ENCODE measurements at regions not wholly inside any gene's neighbourhood (a gene's known extent, or its start where the extent isn't known, plus 50 kb on each side); places are given as distances from the start of the nearest gene placed in this dataset.

DNA sequence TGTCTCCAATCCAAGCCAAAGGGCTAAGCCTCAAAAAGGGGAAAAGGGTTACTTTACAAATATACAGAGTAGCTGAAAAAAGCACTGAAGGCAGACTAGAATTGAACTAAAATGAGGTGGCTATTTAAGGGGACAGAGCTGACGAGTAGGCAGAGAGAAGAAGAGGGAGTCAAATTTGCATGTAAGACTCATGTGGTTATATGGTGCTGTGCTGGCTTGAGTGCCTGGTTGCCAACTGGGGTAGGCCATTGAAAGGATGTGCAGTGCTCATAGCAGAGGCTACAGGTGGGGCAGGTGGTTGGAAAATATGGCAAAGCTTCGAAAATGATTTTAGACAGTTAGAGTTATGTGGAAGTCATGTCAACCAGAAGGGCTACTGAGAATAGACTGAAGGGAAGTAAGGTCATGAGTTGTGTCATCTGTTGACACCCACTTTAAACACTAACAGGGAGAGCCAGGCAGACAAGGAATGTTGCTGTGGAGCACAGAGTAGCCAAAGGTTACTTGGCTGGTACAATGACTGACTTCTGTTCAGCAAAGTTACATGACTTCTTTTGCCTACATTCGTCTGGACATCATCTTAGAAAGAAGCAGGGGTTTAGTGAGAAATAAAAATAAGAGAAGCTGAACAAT lies 1210.4 kb downstream of the ADGRL3 start:
- Mint-ChIP-seq H3K36me3 (ENCODE audit: insufficient read depth in 1 of 3, low read depth in 3 of 3) (no peaks in the 10 kb centered on the region), H3K4me3 (no peak overlapping the region), H3K27ac (no peak overlapping the region; a peak in 1 of 7 replicates), H3K4me1 (no peaks in the 10 kb centered on the region), H3K9me3 (no peaks in the 10 kb centered on the region), H3K27me3 (ENCODE audit: low read depth) (no peaks in the 10 kb centered on the region; the same call in 1 of the 2 replicates)
- TF ChIP-seq, protein P1, sequence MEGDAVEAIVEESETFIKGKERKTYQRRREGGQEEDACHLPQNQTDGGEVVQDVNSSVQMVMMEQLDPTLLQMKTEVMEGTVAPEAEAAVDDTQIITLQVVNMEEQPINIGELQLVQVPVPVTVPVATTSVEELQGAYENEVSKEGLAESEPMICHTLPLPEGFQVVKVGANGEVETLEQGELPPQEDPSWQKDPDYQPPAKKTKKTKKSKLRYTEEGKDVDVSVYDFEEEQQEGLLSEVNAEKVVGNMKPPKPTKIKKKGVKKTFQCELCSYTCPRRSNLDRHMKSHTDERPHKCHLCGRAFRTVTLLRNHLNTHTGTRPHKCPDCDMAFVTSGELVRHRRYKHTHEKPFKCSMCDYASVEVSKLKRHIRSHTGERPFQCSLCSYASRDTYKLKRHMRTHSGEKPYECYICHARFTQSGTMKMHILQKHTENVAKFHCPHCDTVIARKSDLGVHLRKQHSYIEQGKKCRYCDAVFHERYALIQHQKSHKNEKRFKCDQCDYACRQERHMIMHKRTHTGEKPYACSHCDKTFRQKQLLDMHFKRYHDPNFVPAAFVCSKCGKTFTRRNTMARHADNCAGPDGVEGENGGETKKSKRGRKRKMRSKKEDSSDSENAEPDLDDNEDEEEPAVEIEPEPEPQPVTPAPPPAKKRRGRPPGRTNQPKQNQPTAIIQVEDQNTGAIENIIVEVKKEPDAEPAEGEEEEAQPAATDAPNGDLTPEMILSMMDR (conservative IDR thresholded peaks at IDR 0.05): no peak
- Histone ChIP-seq H2BK120ac (ENCODE audit: low read depth, low read length, poor library complexity, severe bottlenecking) (no peak overlapping the region), H2BK15ac (ENCODE audit: low read depth, low read length) (no peak overlapping the region), H2BK5ac (ENCODE audit: insufficient read length, low read length) (no peak overlapping the region), H4K91ac (ENCODE audit: insufficient read length, low read depth, low read length) (no peak overlapping the region), H3K23ac (ENCODE audit: insufficient read length, low read depth, low read length) (no peak overlapping the region), H4K5ac (ENCODE audit: insufficient read length, low read depth, low read length) (no peak overlapping the region), H3K4me1 (ENCODE audit: insufficient read depth, low read length) (no peaks in the 10 kb centered on the region), H2AFZ (ENCODE audit: low read length) (no peak overlapping the region), H2BK20ac (ENCODE audit: low read depth, low read length, poor library complexity, severe bottlenecking) (no peak overlapping the region), H3K23me2 (ENCODE audit: insufficient read length, low read depth, low read length, poor library complexity, severe bottlenecking) (no peaks in the 10 kb centered on the region), H3K4ac (ENCODE audit: low read depth, low read length) (no peak overlapping the region), H3K14ac (ENCODE audit: insufficient read depth, low read length) (no peak overlapping the region), H3K4me2 (ENCODE audit: insufficient read depth, insufficient read length, low read length) (no peak overlapping the region), H3K9me3 (ENCODE audit: control insufficient read depth, low read depth, low read length) (no peaks in the 10 kb centered on the region), H3K9ac (ENCODE audit: extremely low read depth, insufficient read length, low read length) (no peak overlapping the region), H3K18ac (ENCODE audit: insufficient read length, low read depth, low read length) (no peak overlapping the region), H4K20me1 (ENCODE audit: control insufficient read depth, insufficient read depth, insufficient read length) (no peaks in the 10 kb centered on the region), H3T11ph (ENCODE audit: low read length) (no peak overlapping the region), H3K27ac (ENCODE audit: insufficient read length, low read depth, low read length) (no peak overlapping the region), H2BK12ac (ENCODE audit: insufficient read length, low read depth, low read length) (no peak overlapping the region), H2AK5ac (ENCODE audit: insufficient read length, low read length) (no peak overlapping the region), H3K27me3 (ENCODE audit: insufficient read depth, low read length) (no peaks in the 10 kb centered on the region), H3K79me2 (ENCODE audit: insufficient read depth, low read length) (no peaks in the 10 kb centered on the region), H3K56ac (ENCODE audit: insufficient read length, low read depth, low read length) (no peak overlapping the region), H4K8ac (replicated peaks; ENCODE audit: insufficient read length, low read depth, low read length) (no peak overlapping the region), H3K79me1 (ENCODE audit: insufficient read depth, low read depth, low read length, poor library complexity, severe bottlenecking) (no peaks in the 10 kb centered on the region)
- no peak for DNase-seq
- WGBS (ENCODE audit: extremely low coverage, insufficient read length, low lambda C conversion rate): no CpG with 5 or more reads among the region's 3 CpGs

Measured in H9 (cell line).